ENCODE measurements at regions not wholly inside any gene's neighbourhood (a gene's known extent, or its start where the extent isn't known, plus 50 kb on each side); places are given as distances from the start of the nearest gene placed in this dataset.

DNA sequence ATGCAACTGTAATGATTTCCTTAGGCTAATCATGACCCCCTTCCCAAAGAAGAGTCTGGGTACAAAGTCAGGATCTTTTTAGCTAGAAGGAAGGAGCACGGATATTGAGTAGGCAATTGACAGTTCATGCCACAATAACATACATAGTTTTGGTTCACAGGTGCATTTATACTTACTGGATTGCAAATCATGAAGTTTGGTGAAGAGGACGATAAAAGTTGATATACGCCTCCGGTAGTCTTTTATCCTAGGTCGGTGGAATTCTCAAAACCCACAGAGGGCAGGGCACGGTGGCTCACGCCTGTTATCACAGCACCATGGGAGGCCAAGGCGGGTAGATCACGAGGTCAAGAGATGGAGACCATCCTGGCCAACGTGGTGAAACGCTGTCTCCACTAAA is 265.4 kb upstream of the PRMT6 start:
- no peak for TF ChIP-seq CTCF (IDR thresholded peaks at IDR 0.05; ENCODE audit: unreplicated experiment)
- no peak for DNase-seq (ENCODE audit: low spot score, unreplicated experiment)
- H3K27ac Mint-ChIP-seq: no peak overlapping the region
- no peaks in the 10 kb centered on the region for H3K36me3 Mint-ChIP-seq (ENCODE audit: insufficient read depth)
- no peaks in the 10 kb centered on the region for H3K4me1 Mint-ChIP-seq (ENCODE audit: low read depth)
- no peaks in the 10 kb centered on the region for H3K27me3 Mint-ChIP-seq
- no peak overlapping the region for H3K4me3 Mint-ChIP-seq (ENCODE audit: low read depth)
- no peaks in the 10 kb centered on the region for H3K9me3 Mint-ChIP-seq (ENCODE audit: low read depth)

GRCh38 chr1:106793651-106794050 is 262.8 kb upstream of the PRMT6 start:
- H3K9me3 Mint-ChIP-seq (ENCODE audit: low read depth): no peaks in the 10 kb centered on the region
- no peaks in the 10 kb centered on the region for H3K27me3 Mint-ChIP-seq
- no peak overlapping the region for H3K4me3 Mint-ChIP-seq (ENCODE audit: low read depth)
- H3K27ac Mint-ChIP-seq: no peak overlapping the region
- no peaks in the 10 kb centered on the region for H3K36me3 Mint-ChIP-seq (ENCODE audit: insufficient read depth)
- no peak for TF ChIP-seq CTCF (IDR thresholded peaks at IDR 0.05; ENCODE audit: unreplicated experiment)
- H3K4me1 Mint-ChIP-seq (ENCODE audit: low read depth): no peaks in the 10 kb centered on the region
- no peak for DNase-seq (ENCODE audit: low spot score, unreplicated experiment)

- TF ChIP-seq CTCF (IDR thresholded peaks at IDR 0.05; ENCODE audit: unreplicated experiment): no peak
- Mint-ChIP-seq H3K27ac (no peak overlapping the region), H3K4me1 (ENCODE audit: low read depth) (no peaks in the 10 kb centered on the region), H3K27me3 (no peaks in the 10 kb centered on the region), H3K4me3 (ENCODE audit: low read depth) (no peak overlapping the region), H3K36me3 (ENCODE audit: insufficient read depth) (no peaks in the 10 kb centered on the region), H3K9me3 (ENCODE audit: low read depth) (no peaks in the 10 kb centered on the region)
- DNase-seq (ENCODE audit: low spot score, unreplicated experiment): no peak
These were observed 257.5 kb upstream of the PRMT6 start for GRCh38 chr1:106798991-106799390.

DNA sequence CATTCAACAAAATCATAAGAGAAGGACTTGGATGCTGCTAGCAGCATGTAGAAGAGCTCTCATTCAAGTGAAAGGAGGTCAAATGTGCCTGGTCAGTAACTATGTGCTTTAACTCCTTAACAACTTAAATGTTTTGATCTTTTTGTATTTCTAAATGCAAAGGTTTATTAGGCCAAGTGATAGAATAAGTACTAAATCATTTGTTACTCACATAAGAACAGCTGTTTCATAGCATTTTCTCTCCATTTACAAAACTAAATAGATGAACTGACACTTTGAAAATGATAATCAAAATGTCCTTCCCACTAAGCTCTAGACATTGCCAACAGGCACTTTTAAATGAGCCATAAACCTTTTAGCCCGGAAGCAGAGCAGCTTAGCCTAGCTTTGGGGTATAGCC is 254.3 kb upstream of the PRMT6 start:
- H3K9me3 Mint-ChIP-seq (ENCODE audit: low read depth): no peaks in the 10 kb centered on the region
- no peak overlapping the region for H3K4me3 Mint-ChIP-seq (ENCODE audit: low read depth)
- no peak overlapping the region for H3K27ac Mint-ChIP-seq
- no peak for TF ChIP-seq CTCF (IDR thresholded peaks at IDR 0.05; ENCODE audit: unreplicated experiment)
- H3K27me3 Mint-ChIP-seq: no peaks in the 10 kb centered on the region
- H3K36me3 Mint-ChIP-seq (ENCODE audit: insufficient read depth): no peaks in the 10 kb centered on the region
- no peak for DNase-seq (ENCODE audit: low spot score, unreplicated experiment)
- H3K4me1 Mint-ChIP-seq (ENCODE audit: low read depth): no peaks in the 10 kb centered on the region

DNA sequence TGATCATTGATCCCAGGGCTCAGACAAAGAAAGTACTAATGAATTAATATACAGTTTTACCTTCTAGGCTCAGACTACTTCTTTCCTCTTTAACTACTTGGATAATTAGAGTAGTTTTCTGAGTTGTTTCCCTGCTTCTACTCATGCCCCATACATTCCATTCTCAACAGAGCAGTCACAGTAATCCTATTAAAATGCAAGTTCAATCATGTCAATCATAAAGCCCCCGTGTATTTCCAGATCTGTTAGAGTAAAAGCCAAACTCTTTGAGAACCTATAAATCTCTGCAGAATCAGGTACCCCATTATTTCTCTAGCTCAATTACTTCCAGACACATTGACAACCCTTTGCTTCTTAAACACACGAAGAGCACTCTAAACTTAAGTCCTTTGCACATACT is 242.1 kb upstream of the PRMT6 start:
- H3K9me3 Mint-ChIP-seq (ENCODE audit: low read depth): peaks cover 11% of the 10 kb centered on the region
- no peak overlapping the region for H3K27ac Mint-ChIP-seq
- no peak for TF ChIP-seq CTCF (IDR thresholded peaks at IDR 0.05; ENCODE audit: unreplicated experiment)
- DNase-seq (ENCODE audit: low spot score, unreplicated experiment): no peak
- H3K36me3 Mint-ChIP-seq (ENCODE audit: insufficient read depth): no peaks in the 10 kb centered on the region
- H3K4me1 Mint-ChIP-seq (ENCODE audit: low read depth): no peaks in the 10 kb centered on the region
- H3K27me3 Mint-ChIP-seq: no peaks in the 10 kb centered on the region
- H3K4me3 Mint-ChIP-seq (ENCODE audit: low read depth): no peak overlapping the region

Measured in progenitor cell of endocrine pancreas (in vitro differentiated cells).